ENCODE measurements at regions not wholly inside any gene's neighbourhood (a gene's known extent, or its start where the extent isn't known, plus 50 kb on each side); places are given as distances from the start of the nearest gene placed in this dataset.

- TF ChIP-seq HNRNPUL1 (IDR thresholded peaks at IDR 0.05; ENCODE audit: low read depth, low read length) (no peak), SMC3 (IDR thresholded peaks at IDR 0.05; ENCODE audit: low read length) (no peak), ZNF580 (CRISPR knock-in tag; IDR thresholded peaks at IDR 0.05; ENCODE audit: borderline replicate concordance, low read depth) (0 out of 2 replicates have a peak, but pooled peaks have one; percentile 9), ZNF615 (CRISPR knock-in tag; IDR thresholded peaks at IDR 0.05; ENCODE audit: borderline replicate concordance) (no peak), TSC22D2 (CRISPR knock-in tag; IDR thresholded peaks at IDR 0.05; ENCODE audit: borderline replicate concordance) (no peak), HINFP (CRISPR knock-in tag; IDR thresholded peaks at IDR 0.05; ENCODE audit: low read depth) (no peak), BCL6 (CRISPR knock-in tag; IDR thresholded peaks at IDR 0.05) (peak; percentile 27; the same call in 1 of the 2 replicates), NCOA1 (CRISPR knock-in tag; IDR thresholded peaks at IDR 0.05) (no peak), ARID3A (IDR thresholded peaks at IDR 0.05; ENCODE audit: low read depth, low read length) (peak; percentile 52), FOXJ3 (CRISPR knock-in tag; IDR thresholded peaks at IDR 0.05; ENCODE audit: borderline replicate concordance) (no peak), ELF1 (CRISPR knock-in tag; IDR thresholded peaks at IDR 0.05) (peak; percentile 46), ZNF598 (CRISPR knock-in tag; IDR thresholded peaks at IDR 0.05; ENCODE audit: borderline replicate concordance) (no peak), XBP1 (CRISPR knock-in tag; IDR thresholded peaks at IDR 0.05) (no peak), IRX3 (CRISPR knock-in tag; IDR thresholded peaks at IDR 0.05; ENCODE audit: borderline replicate concordance, low read depth) (no peak), SMAD9 (CRISPR knock-in tag; IDR thresholded peaks at IDR 0.05) (no peak), ZKSCAN5 (CRISPR knock-in tag; IDR thresholded peaks at IDR 0.05) (no peak), PAX8 (CRISPR knock-in tag; IDR thresholded peaks at IDR 0.05; ENCODE audit: borderline replicate concordance) (no peak), ZSCAN20 (CRISPR knock-in tag; IDR thresholded peaks at IDR 0.05; ENCODE audit: borderline replicate concordance) (no peak), ZNF296 (CRISPR knock-in tag; conservative IDR thresholded peaks at IDR 0.05) (no peak), RBAK (CRISPR knock-in tag; IDR thresholded peaks at IDR 0.05) (no peak), ELK4 (CRISPR knock-in tag; IDR thresholded peaks at IDR 0.05; ENCODE audit: borderline replicate concordance) (no peak), FOXP4 (CRISPR knock-in tag; IDR thresholded peaks at IDR 0.05) (0 out of 2 replicates have a peak, but pooled peaks have one; percentile 15), ZFP82 (CRISPR knock-in tag; IDR thresholded peaks at IDR 0.05; ENCODE audit: borderline replicate concordance) (no peak; the same call in 1 of the 2 replicates), ZBTB21 (CRISPR knock-in tag; IDR thresholded peaks at IDR 0.05) (no peak)
Measured at GRCh38 chr5:173689171-173689736, 72.8 kb upstream of the BOD1 start (continued).

All from HepG2 (cell line).